WTC11 (cell line): ENCODE measurements at regions not wholly inside any gene's neighbourhood (a gene's known extent, or its start where the extent isn't known, plus 50 kb on each side); places are given as distances from the start of the nearest gene placed in this dataset.

Experiments
- ATAC-seq: fragments of 200-7000 bp; cut with Tn5 transposase; 2 replicates; pipeline ENCODE4 v1.10.0; 2021; ENCODE audit warnings: mild to moderate bottlenecking, moderate library complexity
- CTCF ChIA-PET: fragments of 300-600 bp; sonication (Branson Sonifier 250); formaldehyde crosslinking; loops from one replicate; lab custom pipeline; 2021; ENCODE audit warnings: antibody characterized with exemption; lab: Charles Lee
- POLR2A ChIA-PET: fragments of 350-600 bp; sonication (Branson Sonifier 250); formaldehyde crosslinking; loops from one replicate; lab custom pipeline; 2021; ENCODE audit warnings: antibody characterized with exemption; lab: Charles Lee
- DNase-seq: peaks from one replicate; pipeline ENCODE4 v3.0.0; 2021; ENCODE audit warnings: low spot score
- H3K27ac Mint-ChIP-seq: 2 replicates; pipeline ENCODE4 v1.8.0; 2021; ENCODE audit warnings: mixed read lengths
- H3K27me3 Mint-ChIP-seq: 2 replicates; pipeline ENCODE4 v1.8.0; 2021; ENCODE audit warnings: low read depth, mild to moderate bottlenecking, moderate library complexity, mixed read lengths
- H3K36me3 Mint-ChIP-seq: 2 replicates; pipeline ENCODE4 v1.8.0; 2021; ENCODE audit warnings: mixed read lengths
- H3K4me1 Mint-ChIP-seq: 2 replicates; pipeline ENCODE4 v1.8.0; 2022; ENCODE audit warnings: mixed read lengths
- H3K4me3 Mint-ChIP-seq: 2 replicates; pipeline ENCODE4 v1.8.0; 2021; ENCODE audit warnings: mild to moderate bottlenecking, moderate library complexity, mixed read lengths
- H3K9me3 Mint-ChIP-seq: 2 replicates; pipeline ENCODE4 v1.8.0; 2021; ENCODE audit warnings: mixed read lengths
- CDX4 ChIP-seq: fragments of 250-450 bp; sonication (Bioruptor Pico); IDR thresholded peaks from 2 replicates; pipeline ENCODE4 v1.9.0; 2021; ENCODE audit warnings: moderate library complexity, mild to moderate bottlenecking, inconsistent platforms, borderline replicate concordance
- E2F1 ChIP-seq: sonication (generic); formaldehyde crosslinking; IDR thresholded peaks from 2 replicates; pipeline ENCODE4 v1.8.0; 2022; ENCODE audit warnings: mild to moderate bottlenecking, missing genetic modification reagents
- E2F4 ChIP-seq: sonication (generic); formaldehyde crosslinking; IDR thresholded peaks from 2 replicates; pipeline ENCODE4 v1.8.1; 2022; ENCODE audit warnings: low read depth, mild to moderate bottlenecking, moderate library complexity, missing genetic modification reagents, borderline replicate concordance
- GTF2I ChIP-seq: fragments of 250-450 bp; sonication (Bioruptor Pico); conservative IDR thresholded peaks from 2 replicates; pipeline ENCODE4 v1.4.0; 2021; ENCODE audit warnings: mild to moderate bottlenecking
- JUN ChIP-seq: sonication (generic); formaldehyde crosslinking; IDR thresholded peaks from 2 replicates; pipeline ENCODE4 v1.8.0; 2023; ENCODE audit warnings: mild to moderate bottlenecking, missing genetic modification reagents
- MLX ChIP-seq: sonication (generic); formaldehyde crosslinking; IDR thresholded peaks from 2 replicates; pipeline ENCODE4 v1.8.1; 2023; ENCODE audit warnings: mild to moderate bottlenecking, missing genetic modification reagents, moderate library complexity
- NR1H2 ChIP-seq: sonication (generic); formaldehyde crosslinking; IDR thresholded peaks from 2 replicates; pipeline ENCODE4 v1.9.0; 2021; ENCODE audit warnings: mild to moderate bottlenecking, moderate library complexity, missing genetic modification reagents
- SMAD3 ChIP-seq: sonication (generic); formaldehyde crosslinking; IDR thresholded peaks from 2 replicates; pipeline ENCODE4 v1.8.0; 2022; ENCODE audit warnings: missing genetic modification reagents, mild to moderate bottlenecking, borderline replicate concordance
- TCF7 ChIP-seq: sonication (generic); formaldehyde crosslinking; IDR thresholded peaks from 2 replicates; pipeline ENCODE4 v1.8.0; 2022; ENCODE audit warnings: mild to moderate bottlenecking, low read depth, missing genetic modification reagents, moderate library complexity
- TEAD1 ChIP-seq: sonication (generic); formaldehyde crosslinking; IDR thresholded peaks from 2 replicates; pipeline ENCODE4 v1.8.0; 2022; ENCODE audit warnings: mild to moderate bottlenecking, missing genetic modification reagents
- USF1 ChIP-seq: sonication (generic); formaldehyde crosslinking; IDR thresholded peaks from 2 replicates; pipeline ENCODE4 v1.8.0; 2022; ENCODE audit warnings: mild to moderate bottlenecking, missing genetic modification reagents
- ZNF263 ChIP-seq: sonication (generic); formaldehyde crosslinking; IDR thresholded peaks from 2 replicates; pipeline ENCODE4 v1.8.1; 2022; ENCODE audit warnings: low read depth, mild to moderate bottlenecking, moderate library complexity, missing genetic modification reagents
- ZNF281 ChIP-seq: sonication (generic); formaldehyde crosslinking; IDR thresholded peaks from 2 replicates; pipeline ENCODE4 v1.8.0; 2023; ENCODE audit warnings: mild to moderate bottlenecking, missing genetic modification reagents
- ZNF317 ChIP-seq: sonication (generic); formaldehyde crosslinking; IDR thresholded peaks from 2 replicates; pipeline ENCODE4 v1.8.1; 2023; ENCODE audit warnings: low read depth, mild to moderate bottlenecking, moderate library complexity, missing genetic modification reagents, borderline replicate concordance
- ZNF423 ChIP-seq: fragments of 250-450 bp; sonication (Bioruptor Pico); IDR thresholded peaks from 2 replicates; pipeline ENCODE4 v2.1.2; 2022; ENCODE audit warnings: mild to moderate bottlenecking, moderate library complexity
- ZNF425 ChIP-seq: fragments of 250-450 bp; sonication (Bioruptor Pico); conservative IDR thresholded peaks from 2 replicates; pipeline ENCODE4 v1.9.0; 2021; ENCODE audit warnings: mild to moderate bottlenecking
- ZNF512 ChIP-seq: sonication (generic); formaldehyde crosslinking; IDR thresholded peaks from 2 replicates; pipeline ENCODE4 v1.8.1; 2022; ENCODE audit warnings: missing genetic modification reagents, borderline replicate concordance
- ZNF532 ChIP-seq: fragments of 250-450 bp; sonication (Bioruptor Pico); IDR thresholded peaks from 2 replicates; pipeline ENCODE4 v1.9.0; 2021; ENCODE audit warnings: mild to moderate bottlenecking, borderline replicate concordance

GRCh38 chr1:73821520-73821919, 376.5 kb downstream of the LRRIQ3 start:
- Mint-ChIP-seq H3K4me3 (no peak overlapping the region), H3K4me1 (peaks cover 19% of the 10 kb centered on the region), H3K27me3 (no peaks in the 10 kb centered on the region), H3K36me3 (no peaks in the 10 kb centered on the region), H3K27ac (no peak overlapping the region), H3K9me3 (peaks cover 4% of the 10 kb centered on the region; the same call in 1 of the 2 replicates)
- POLR2A ChIA-PET = no interaction called here
- ATAC-seq (no peak), DNase-seq (no peak)
- CTCF ChIA-PET = no interaction called here
- TF ChIP-seq TCF7 (CRISPR knock-in tag) = no peak
- no peak for TF ChIP-seq MLX (CRISPR knock-in tag)
- no peak for TF ChIP-seq SMAD3 (CRISPR knock-in tag)
- TF ChIP-seq NR1H2 (CRISPR knock-in tag) = no peak
- no peak for TF ChIP-seq ZNF263 (CRISPR knock-in tag)
- TF ChIP-seq USF1 = no peak
- TF ChIP-seq E2F1 (CRISPR knock-in tag) = no peak
- TF ChIP-seq ZNF317 = no peak
- no peak for TF ChIP-seq ZNF281 (CRISPR knock-in tag)
- TF ChIP-seq E2F4 (CRISPR knock-in tag) = no peak
- no peak for TF ChIP-seq ZNF425 (CRISPR knock-in tag)
- TF ChIP-seq ZNF423 (CRISPR knock-in tag) = no peak
- TF ChIP-seq CDX4 = no peak
- no peak for TF ChIP-seq JUN (CRISPR knock-in tag)

- DNase-seq (no peak), ATAC-seq (no peak)
- POLR2A ChIA-PET = no interaction called here
- no peak overlapping the region for H3K4me3 Mint-ChIP-seq
- no peaks in the 10 kb centered on the region for H3K27me3 Mint-ChIP-seq
- H3K4me1 Mint-ChIP-seq = peaks cover 17% of the 10 kb centered on the region
- CTCF ChIA-PET = no interaction called here
- no peaks in the 10 kb centered on the region for H3K36me3 Mint-ChIP-seq
- no peak overlapping the region for H3K27ac Mint-ChIP-seq
- H3K9me3 Mint-ChIP-seq = peaks cover 9% of the 10 kb centered on the region; the same call in 1 of the 2 replicates
- TF ChIP-seq ZNF423 (CRISPR knock-in tag) (no peak), USF1 (no peak), GTF2I (CRISPR knock-in tag) (no peak), ZNF512 (no peak), TEAD1 (CRISPR knock-in tag) (no peak), TCF7 (CRISPR knock-in tag) (no peak), ZNF532 (no peak), NR1H2 (CRISPR knock-in tag) (no peak)
Measured at GRCh38 chr1:73820843-73821242, 377.1 kb downstream of the LRRIQ3 start.
